Subcutaneous abdominal adipose tissue (tissue), 5 donors: ENCODE measurements at regions not wholly inside any gene's neighbourhood (a gene's known extent, or its start where the extent isn't known, plus 50 kb on each side); places are given as distances from the start of the nearest gene placed in this dataset.

Source experiments
- H3K27ac ChIP-seq: one replicate; pipeline ENCODE4 v1.7.0; 2013; ENCODE audit warnings: low read depth, mild to moderate bottlenecking, inconsistent platforms, low read length, moderate library complexity
- H3K27me3 ChIP-seq, 5 donors: one replicate each; pipeline ENCODE4 v1.7.0; 2013; ENCODE audit warnings: low read length in 5 of 5, inconsistent platforms in 1 of 5; ENCODE audit not compliant: control insufficient read depth in 5 of 5, insufficient read depth in 4 of 5
- H3K36me3 ChIP-seq, 5 donors: one replicate each; pipeline ENCODE4 v1.7.0; 2013; ENCODE audit warnings: low read length in 5 of 5; ENCODE audit not compliant: control insufficient read depth in 5 of 5, insufficient read depth in 5 of 5
- H3K4me1 ChIP-seq, 5 donors: one replicate each; pipeline ENCODE4 v1.7.0; 2013; ENCODE audit warnings: low read length in 5 of 5, mild to moderate bottlenecking in 3 of 5, moderate library complexity in 1 of 5; ENCODE audit not compliant: control insufficient read depth in 5 of 5, insufficient read depth in 5 of 5
- H3K4me3 ChIP-seq, 5 donors: one replicate each; pipeline ENCODE4 v1.7.0; 2013; ENCODE audit warnings: low read length in 5 of 5, low read depth in 1 of 5
- H3K9ac ChIP-seq, 5 donors: one replicate each; pipeline ENCODE4 v1.7.0; 2013; ENCODE audit warnings: low read length in 5 of 5, mild to moderate bottlenecking in 4 of 5, moderate library complexity in 3 of 5
- H3K9me3 ChIP-seq, 5 donors: one replicate each; pipeline ENCODE4 v1.7.0; 2013; ENCODE audit warnings: low read length in 5 of 5; ENCODE audit not compliant: control insufficient read depth in 5 of 5
- donor health status: healthy.
- donor health status: healthy.
- donor health status: healthy.
- donor health status: healthy.
- donor health status: healthy.

DNA sequence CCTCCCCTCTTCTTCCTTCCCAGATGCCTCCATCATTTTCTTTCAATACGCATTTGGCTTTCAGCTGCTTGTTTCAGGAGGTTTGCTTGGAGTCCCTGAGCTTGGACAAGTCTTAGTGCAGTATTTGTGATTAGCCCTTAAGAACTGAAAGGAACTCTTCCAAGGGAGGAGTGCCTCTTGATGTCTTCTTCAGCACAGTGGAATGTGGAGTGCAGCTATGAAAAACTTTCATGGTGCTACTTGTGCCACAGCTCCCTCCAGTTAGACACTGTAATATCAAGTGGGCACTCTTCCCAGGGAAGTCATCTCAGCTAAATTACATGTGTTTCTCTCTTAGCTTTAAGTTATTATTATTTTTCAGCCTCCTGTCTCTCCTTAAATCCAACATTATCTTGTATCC, 173.1 kb downstream of the NECTIN3 start:
- Histone ChIP-seq H3K4me1 (no peaks in the 10 kb centered on the region), H3K4me3 (no peak overlapping the region), H3K36me3 (no peaks in the 10 kb centered on the region), H3K27me3 (no peaks in the 10 kb centered on the region), H3K27ac (no peak overlapping the region), H3K9ac (no peak overlapping the region), H3K9me3 (peaks cover 0 to 17% (median 3%) of the 10 kb centered on the region in 5 donors)

DNA sequence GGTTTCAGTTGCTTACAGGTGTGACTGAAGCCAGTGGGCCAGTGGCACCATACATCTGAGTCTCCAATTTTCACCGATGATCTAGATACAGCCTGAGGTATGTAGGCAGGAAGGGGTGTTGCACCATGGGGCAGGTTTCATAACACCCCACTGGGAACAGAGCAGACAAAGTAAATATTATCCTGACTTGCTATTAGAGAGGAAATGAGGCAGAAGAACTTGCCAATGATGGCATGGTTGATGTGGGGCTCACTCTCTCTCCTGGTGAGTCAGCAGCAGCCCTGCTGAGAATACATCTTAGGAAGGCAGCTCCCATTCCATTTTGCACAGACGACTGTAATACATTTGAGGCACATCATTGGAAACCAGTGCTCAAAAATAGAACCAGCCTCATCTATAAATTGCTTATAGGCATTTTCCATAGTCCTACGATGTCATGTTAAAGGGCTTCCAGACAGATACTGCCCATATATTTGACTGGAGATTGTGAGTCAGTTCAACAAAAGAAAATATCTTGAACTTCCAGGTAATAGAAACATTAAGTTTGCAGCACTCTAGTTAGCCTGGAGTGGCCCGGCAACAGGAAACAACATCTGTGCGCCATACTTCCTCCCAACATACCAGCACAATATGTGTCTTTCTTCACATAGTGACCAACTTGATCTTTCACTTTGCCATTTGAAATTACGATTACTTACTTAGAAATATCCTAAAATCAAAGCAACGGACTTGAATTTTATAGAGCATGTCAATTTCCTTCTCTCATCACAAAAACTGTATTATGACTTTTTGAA, 175.5 kb downstream of the NECTIN3 start:
- peaks cover 0 to 10% (median 3%) of the 10 kb centered on the region in 5 donors for H3K9me3 ChIP-seq
- H3K4me3 ChIP-seq: no peak overlapping the region
- H3K9ac ChIP-seq: no peak overlapping the region
- H3K27ac ChIP-seq: no peak overlapping the region
- H3K27me3 ChIP-seq: no peaks in the 10 kb centered on the region
- H3K4me1 ChIP-seq: no peaks in the 10 kb centered on the region
- H3K36me3 ChIP-seq: no peaks in the 10 kb centered on the region

DNA sequence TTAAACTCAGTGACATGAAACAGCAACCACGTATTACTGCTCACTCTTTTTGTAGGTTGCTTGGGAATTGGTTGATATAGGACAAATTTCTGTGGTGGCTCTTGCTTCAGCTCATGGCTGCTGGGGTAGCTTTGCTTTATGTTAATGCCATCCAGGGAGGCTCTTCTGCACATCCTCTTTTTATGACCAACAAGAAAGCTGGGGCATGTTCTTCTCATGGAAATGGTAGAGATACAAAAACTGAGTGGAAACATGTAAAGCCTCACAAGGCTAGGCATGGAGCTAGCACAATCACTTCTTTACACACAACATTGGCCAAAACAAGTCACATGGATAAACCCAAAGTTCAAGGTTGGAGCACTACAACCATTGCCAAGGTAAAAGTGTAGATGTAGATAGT, 176.8 kb downstream of the NECTIN3 start:
- H3K9me3 ChIP-seq: peaks cover 0 to under 1% (median 0%) of the 10 kb centered on the region in 5 donors

DNA sequence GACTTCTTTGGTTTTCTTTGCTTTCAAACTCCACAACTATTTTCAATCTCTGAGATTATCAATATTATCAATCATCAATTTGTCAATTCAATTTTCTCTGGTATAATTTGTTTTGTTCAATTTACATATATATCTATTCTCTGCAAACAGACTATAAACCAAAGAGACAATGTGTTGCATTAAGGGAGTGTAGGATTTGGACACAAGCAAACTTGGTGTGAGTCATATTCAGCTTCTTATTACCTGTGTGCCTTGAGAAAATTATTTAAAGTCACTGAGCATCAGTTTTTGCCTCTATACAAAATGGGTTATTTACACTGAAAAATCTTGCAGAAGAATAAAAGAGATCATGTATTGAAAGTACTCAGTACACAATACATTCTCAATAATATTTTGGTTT, 177.8 kb downstream of the NECTIN3 start:
- Histone ChIP-seq H3K4me1 (no peaks in the 10 kb centered on the region), H3K27me3 (no peaks in the 10 kb centered on the region), H3K9ac (no peak overlapping the region), H3K27ac (no peak overlapping the region), H3K36me3 (no peaks in the 10 kb centered on the region), H3K4me3 (no peak overlapping the region), H3K9me3 (no peaks in the 10 kb centered on the region)

More for the DNA sequence above, 176.8 kb downstream of the NECTIN3 start:
- no peaks in the 10 kb centered on the region for H3K36me3 ChIP-seq
- H3K27me3 ChIP-seq: no peaks in the 10 kb centered on the region
- no peak overlapping the region for H3K27ac ChIP-seq
- H3K9ac ChIP-seq: no peak overlapping the region
- no peak overlapping the region for H3K4me3 ChIP-seq
- no peaks in the 10 kb centered on the region for H3K4me1 ChIP-seq

DNA sequence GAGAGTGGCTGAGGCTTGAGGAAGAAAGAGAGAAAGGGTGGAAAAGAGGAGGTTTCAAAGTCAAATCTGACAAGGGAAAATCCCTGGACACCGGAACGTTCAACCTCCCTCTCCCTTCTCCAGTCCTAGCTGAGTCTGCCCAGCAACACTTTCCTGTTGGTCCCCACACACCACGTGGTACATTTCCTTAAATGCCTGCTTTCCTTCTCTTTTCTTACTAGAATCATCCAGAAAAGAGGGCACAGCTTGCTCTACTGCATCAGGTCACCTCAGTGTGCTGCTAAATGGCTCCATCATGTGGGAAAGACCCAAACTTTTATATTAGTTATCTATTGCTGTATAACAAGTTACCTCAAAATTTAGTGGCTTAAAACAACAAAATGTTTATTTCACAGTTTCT, 181.2 kb downstream of the NECTIN3 start:
- Histone ChIP-seq H3K4me3 (no peak overlapping the region), H3K27ac (no peak overlapping the region), H3K4me1 (no peaks in the 10 kb centered on the region), H3K9me3 (no peaks in the 10 kb centered on the region), H3K27me3 (no peaks in the 10 kb centered on the region), H3K9ac (no peak overlapping the region), H3K36me3 (no peaks in the 10 kb centered on the region)

DNA sequence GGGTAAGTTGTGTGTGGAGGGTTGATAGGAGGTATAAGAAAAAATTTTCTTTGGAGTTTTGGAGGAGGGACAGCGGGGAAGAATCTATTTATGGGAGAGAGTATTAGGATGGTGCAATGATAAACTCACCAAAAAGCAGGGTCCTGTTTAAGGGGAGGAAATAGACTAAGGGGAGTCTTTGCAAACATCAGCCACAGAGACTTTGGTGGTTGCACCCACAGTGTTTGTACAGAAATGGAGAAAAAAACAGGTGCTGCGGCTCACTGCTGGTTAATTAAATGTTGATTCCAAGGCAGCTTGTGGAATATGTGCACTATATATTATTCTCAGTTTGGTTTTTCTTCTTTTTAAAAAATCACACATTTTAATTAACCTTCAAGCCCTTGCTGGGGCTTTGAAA, 182.1 kb downstream of the NECTIN3 start:
- H3K36me3 ChIP-seq: no peaks in the 10 kb centered on the region
- H3K27me3 ChIP-seq: no peaks in the 10 kb centered on the region
- H3K9ac ChIP-seq: no peak overlapping the region
- no peaks in the 10 kb centered on the region for H3K4me1 ChIP-seq
- H3K9me3 ChIP-seq: no peaks in the 10 kb centered on the region
- H3K27ac ChIP-seq: no peak overlapping the region
- H3K4me3 ChIP-seq: no peak overlapping the region

DNA sequence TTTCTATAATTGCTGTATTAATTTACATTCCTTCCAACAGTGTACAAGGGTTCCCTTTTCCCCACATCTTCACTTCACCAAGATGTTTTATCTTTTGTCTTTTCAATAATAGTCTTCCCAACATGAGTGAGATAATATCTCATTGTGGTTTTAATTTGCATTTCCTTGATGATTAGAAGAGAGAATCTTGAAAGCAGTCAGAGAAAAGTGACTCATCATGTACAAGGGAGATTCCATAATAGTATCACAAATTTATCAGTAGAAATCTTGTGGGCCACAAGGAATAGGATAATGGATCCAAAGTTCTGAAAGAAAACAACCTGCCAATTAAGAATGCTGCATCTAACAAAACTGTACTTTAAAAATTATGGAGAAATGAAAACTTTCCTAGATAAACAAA, 189.3 kb downstream of the NECTIN3 start:
- Histone ChIP-seq H3K27me3 (no peaks in the 10 kb centered on the region), H3K27ac (no peak overlapping the region), H3K9ac (no peak overlapping the region), H3K36me3 (no peaks in the 10 kb centered on the region), H3K9me3 (peaks cover 0 to 3% (median 0%) of the 10 kb centered on the region in 5 donors), H3K4me3 (no peak overlapping the region), H3K4me1 (no peaks in the 10 kb centered on the region)

DNA sequence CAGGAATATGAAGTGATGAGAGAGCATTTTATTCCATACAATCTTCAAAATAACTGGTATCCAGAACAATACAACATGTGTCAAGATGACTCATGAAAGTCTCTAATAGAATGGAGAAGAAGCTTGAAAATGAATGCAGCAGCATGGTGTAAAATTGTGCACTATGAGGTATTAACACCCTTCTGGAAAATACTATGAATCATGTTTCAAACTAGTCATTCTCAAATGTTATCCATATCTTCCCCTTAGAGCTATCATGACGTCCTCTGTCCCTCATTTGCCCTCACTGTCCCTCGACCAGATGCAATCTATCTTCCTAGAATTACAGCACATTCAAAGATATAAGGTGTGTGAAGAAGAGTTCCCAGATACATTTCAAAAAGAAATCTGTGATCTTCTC, 198.2 kb downstream of the NECTIN3 start:
- no peaks in the 10 kb centered on the region for H3K36me3 ChIP-seq
- no peak overlapping the region for H3K27ac ChIP-seq
- peaks cover 0 to 7% (median 0%) of the 10 kb centered on the region in 5 donors for H3K9me3 ChIP-seq
- H3K4me3 ChIP-seq: no peak overlapping the region
- no peaks in the 10 kb centered on the region for H3K27me3 ChIP-seq
- H3K4me1 ChIP-seq: no peaks in the 10 kb centered on the region
- H3K9ac ChIP-seq: no peak overlapping the region

DNA sequence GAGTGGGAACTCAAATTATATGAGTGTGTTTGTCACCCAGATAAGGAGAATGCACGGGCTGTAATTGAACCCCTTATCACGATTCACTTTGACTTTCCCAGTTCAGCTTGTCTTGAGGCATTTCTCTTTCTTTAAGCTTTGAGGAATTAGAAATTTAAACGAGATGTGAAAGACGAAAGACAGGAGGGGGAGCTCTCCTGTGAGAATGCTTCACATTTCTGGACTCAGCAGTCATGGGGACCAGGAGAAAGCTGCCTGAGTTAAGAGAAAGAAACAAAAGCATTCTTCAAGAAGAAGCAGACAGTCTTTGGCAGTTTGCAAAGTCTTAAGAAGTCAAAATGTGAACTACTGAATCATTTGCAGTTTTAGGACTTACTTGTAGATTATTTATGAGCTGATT, 205.6 kb downstream of the NECTIN3 start:
- H3K27me3 ChIP-seq: no peaks in the 10 kb centered on the region
- no peaks in the 10 kb centered on the region for H3K4me1 ChIP-seq
- no peak overlapping the region for H3K4me3 ChIP-seq
- no peaks in the 10 kb centered on the region for H3K36me3 ChIP-seq
- no peak overlapping the region for H3K9ac ChIP-seq
- no peaks in the 10 kb centered on the region for H3K9me3 ChIP-seq
- H3K27ac ChIP-seq: no peak overlapping the region

DNA sequence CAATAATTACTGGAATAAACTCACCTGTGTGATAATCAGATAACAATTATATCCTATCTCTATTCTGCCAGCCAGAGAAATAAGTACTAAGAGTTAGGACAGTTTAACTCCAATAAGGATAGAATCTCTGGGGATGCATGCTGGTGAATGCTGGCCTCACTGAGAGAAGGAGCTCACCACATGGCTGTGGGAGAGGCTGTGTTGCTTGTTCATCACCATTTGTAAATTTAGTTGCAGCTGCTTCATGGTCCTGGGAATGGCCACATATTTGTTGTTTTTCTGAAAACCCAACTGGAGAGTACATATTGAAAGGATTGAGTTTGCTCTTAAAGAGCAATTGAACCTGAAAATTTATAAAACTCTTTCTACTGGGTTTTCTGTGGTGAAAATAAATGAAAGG, 207.3 kb downstream of the NECTIN3 start:
- no peak overlapping the region for H3K9ac ChIP-seq
- no peak overlapping the region for H3K4me3 ChIP-seq
- no peaks in the 10 kb centered on the region for H3K9me3 ChIP-seq
- no peaks in the 10 kb centered on the region for H3K36me3 ChIP-seq
- H3K27me3 ChIP-seq: no peaks in the 10 kb centered on the region
- H3K27ac ChIP-seq: no peak overlapping the region
- H3K4me1 ChIP-seq: no peaks in the 10 kb centered on the region
